Upper lobe of left lung (tissue), 6 donors: ENCODE measurements at regions not wholly inside any gene's neighbourhood (a gene's known extent, or its start where the extent isn't known, plus 50 kb on each side); places are given as distances from the start of the nearest gene placed in this dataset.

Experiments used
- ATAC-seq, 2 donors: fragments of 200-7000 bp; cut with Tn5 transposase; one replicate each; pipeline ENCODE4 v1.9.1; 2022; ENCODE audit warnings: mild to moderate bottlenecking in 2 of 2, moderate library complexity in 2 of 2; ENCODE audit not compliant: low FRiP score in 2 of 2
- DNase-seq, 2 donors: peaks; one replicate each; pipeline ENCODE4 v3.0.0-alpha.2; 2019 to 2020
- H3K27ac ChIP-seq, 4 donors: fragments of 200-600 bp; sonication (generic); one replicate each; pipeline ENCODE4 v1.5.1; 2016 to 2019
- H3K27me3 ChIP-seq, 4 donors: fragments of 200-600 bp; sonication (generic); one replicate each; pipeline ENCODE4 v1.5.1; 2017 to 2019
- H3K36me3 ChIP-seq, 4 donors: fragments of 200-600 bp; sonication (generic); one replicate each; pipeline ENCODE4 v1.5.1; 2016 to 2019
- H3K4me1 ChIP-seq, 4 donors: fragments of 200-600 bp; sonication (generic); one replicate each; pipeline ENCODE4 v1.5.1; 2018 to 2019
- H3K4me3 ChIP-seq, 4 donors: fragments of 200-600 bp; sonication (generic); one replicate each; pipeline ENCODE4 v1.5.1; 2017 to 2019; ENCODE audit warnings: mild to moderate bottlenecking in 2 of 4, moderate library complexity in 1 of 4
- H3K9me3 ChIP-seq, 4 donors: fragments of 200-600 bp; sonication (generic); one replicate each; pipeline ENCODE4 v1.5.1; 2018 to 2019
- EP300 ChIP-seq, 4 donors: sonication (generic); formaldehyde crosslinking; IDR thresholded peaks; one replicate each; pipeline ENCODE4 v1.5.1; 2017; ENCODE audit warnings: antibody characterized with exemption in 4 of 4, control low read depth in 2 of 4
- POLR2A ChIP-seq, 4 donors: fragments of 450-650 bp; IDR thresholded peaks; one replicate each; pipeline ENCODE4 v1.5.1; 2016 to 2017; ENCODE audit warnings: antibody characterized with exemption in 4 of 4, mild to moderate bottlenecking in 2 of 4
- POLR2AphosphoS5 ChIP-seq, 2 donors: sonication (generic); formaldehyde crosslinking; IDR thresholded peaks; one replicate each; pipeline ENCODE4 v1.5.1; 2017; ENCODE audit warnings: antibody characterized with exemption in 2 of 2
- WGBS, 2 donors: methylation state at CpG; one replicate each; pipeline ENCODE4 v1.1.5; 2017 to 2018; 5-methylcytosine and 5-hydroxymethylcytosine counted together
- TF ChIP-seq, protein P1 (sequence below), 6 experiments: fragments of 450-650 bp in 4 of 6; fragments of 200-600 bp in 2 of 6; sonication (generic) in 2 of 6; IDR thresholded peaks; one replicate each; pipeline ENCODE4 v1.5.1; 2016 to 2019; ENCODE audit warnings: antibody characterized with exemption in 6 of 6
- donor health status: DM: no; HTN: no; CAD: no; lungs with moderate emphysema.
- donor health status: DM: no; HTN: yes; CAD: no; lungs with severe emphysema.

DNA sequence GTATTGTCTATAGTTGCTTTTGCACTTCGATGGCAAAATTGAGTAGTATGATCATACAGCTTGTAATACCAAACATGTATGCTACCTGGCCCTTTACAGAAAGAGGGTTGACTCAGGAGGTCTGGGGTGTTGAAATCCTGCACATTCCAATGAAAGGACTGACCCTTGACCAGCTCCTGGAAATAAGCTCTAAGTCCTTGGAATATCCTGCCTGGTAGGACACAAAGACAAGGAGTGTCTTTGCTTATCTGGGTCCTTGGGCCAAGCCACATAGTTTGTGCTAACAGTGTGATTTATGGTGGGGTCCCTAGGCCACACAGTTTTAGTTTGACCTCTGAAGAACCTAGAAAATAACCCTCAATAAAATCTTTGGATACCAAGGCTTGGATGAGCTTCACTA is 89.3 kb upstream of the FTMT start:
- ATAC-seq (no peak), DNase-seq (no peak)
- WGBS, 2 donors: 72 to 90% methylated on average over 1 of the region's 1 CpG
- no peak overlapping the region for H3K4me3 ChIP-seq
- no peaks in the 10 kb centered on the region for H3K36me3 ChIP-seq
- no peaks in the 10 kb centered on the region for H3K9me3 ChIP-seq
- no peaks in the 10 kb centered on the region for H3K27me3 ChIP-seq
- TF ChIP-seq POLR2AphosphoS5 (IDR thresholded peaks at IDR 0.05) (no peak), EP300 (IDR thresholded peaks at IDR 0.05) (no peak), POLR2A (IDR thresholded peaks at IDR 0.05) (no peak)
- TF ChIP-seq, protein P1, sequence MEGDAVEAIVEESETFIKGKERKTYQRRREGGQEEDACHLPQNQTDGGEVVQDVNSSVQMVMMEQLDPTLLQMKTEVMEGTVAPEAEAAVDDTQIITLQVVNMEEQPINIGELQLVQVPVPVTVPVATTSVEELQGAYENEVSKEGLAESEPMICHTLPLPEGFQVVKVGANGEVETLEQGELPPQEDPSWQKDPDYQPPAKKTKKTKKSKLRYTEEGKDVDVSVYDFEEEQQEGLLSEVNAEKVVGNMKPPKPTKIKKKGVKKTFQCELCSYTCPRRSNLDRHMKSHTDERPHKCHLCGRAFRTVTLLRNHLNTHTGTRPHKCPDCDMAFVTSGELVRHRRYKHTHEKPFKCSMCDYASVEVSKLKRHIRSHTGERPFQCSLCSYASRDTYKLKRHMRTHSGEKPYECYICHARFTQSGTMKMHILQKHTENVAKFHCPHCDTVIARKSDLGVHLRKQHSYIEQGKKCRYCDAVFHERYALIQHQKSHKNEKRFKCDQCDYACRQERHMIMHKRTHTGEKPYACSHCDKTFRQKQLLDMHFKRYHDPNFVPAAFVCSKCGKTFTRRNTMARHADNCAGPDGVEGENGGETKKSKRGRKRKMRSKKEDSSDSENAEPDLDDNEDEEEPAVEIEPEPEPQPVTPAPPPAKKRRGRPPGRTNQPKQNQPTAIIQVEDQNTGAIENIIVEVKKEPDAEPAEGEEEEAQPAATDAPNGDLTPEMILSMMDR (IDR thresholded peaks at IDR 0.05): no peak
- no peaks in the 10 kb centered on the region for H3K4me1 ChIP-seq
- no peak overlapping the region for H3K27ac ChIP-seq

GRCh38 chr5:121763665-121764064 is 88.0 kb upstream of the FTMT start:
- DNase-seq (no peak), ATAC-seq (no peak)

DNA sequence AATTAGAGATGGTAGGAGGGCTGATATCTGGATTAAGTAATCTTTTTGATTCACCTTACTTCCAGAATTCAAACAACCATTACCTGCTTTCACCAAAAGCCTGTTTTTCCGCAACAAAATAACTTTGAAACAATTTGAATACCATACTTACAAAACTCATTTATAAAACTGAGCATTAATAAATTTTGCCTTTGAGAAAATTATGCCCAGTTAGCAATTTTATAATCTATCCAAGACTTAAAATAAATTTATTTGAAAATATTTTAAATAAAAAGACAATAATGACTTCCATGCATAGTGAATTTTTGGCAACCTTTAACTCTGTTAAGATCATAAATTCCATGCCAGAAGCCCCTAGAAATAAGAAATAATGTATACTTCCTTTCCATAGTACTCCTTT is 71.3 kb upstream of the FTMT start:
- Histone ChIP-seq H3K36me3 (no peaks in the 10 kb centered on the region), H3K4me1 (no peaks in the 10 kb centered on the region), H3K27ac (no peak overlapping the region), H3K9me3 (no peaks in the 10 kb centered on the region), H3K27me3 (no peaks in the 10 kb centered on the region), H3K4me3 (no peak overlapping the region)
- 89 to 94% methylated on average over 1 of the region's 1 CpG for WGBS, 2 donors
- ATAC-seq (no peak), DNase-seq (no peak)
- TF ChIP-seq POLR2AphosphoS5 (IDR thresholded peaks at IDR 0.05) (no peak), EP300 (IDR thresholded peaks at IDR 0.05) (no peak), POLR2A (IDR thresholded peaks at IDR 0.05) (no peak)
- TF ChIP-seq, protein P1 (IDR thresholded peaks at IDR 0.05): no peak

More at GRCh38 chr5:121763665-121764064, 88.0 kb upstream of the FTMT start:
- WGBS, 2 donors: 62 to 66% methylated on average over 2 of the region's 2 CpGs
- no peak overlapping the region for H3K27ac ChIP-seq
- no peak for TF ChIP-seq EP300 (IDR thresholded peaks at IDR 0.05)
- no peak for TF ChIP-seq POLR2AphosphoS5 (IDR thresholded peaks at IDR 0.05)
- TF ChIP-seq, protein P1 (IDR thresholded peaks at IDR 0.05): no peak
- no peak for TF ChIP-seq POLR2A (IDR thresholded peaks at IDR 0.05)
- H3K9me3 ChIP-seq: no peaks in the 10 kb centered on the region
- no peak overlapping the region for H3K4me3 ChIP-seq
- H3K4me1 ChIP-seq: no peaks in the 10 kb centered on the region
- H3K27me3 ChIP-seq: no peaks in the 10 kb centered on the region
- H3K36me3 ChIP-seq: no peaks in the 10 kb centered on the region

GRCh38 chr5:121783700-121784099 is 68.0 kb upstream of the FTMT start:
- Histone ChIP-seq H3K27ac (no peak overlapping the region), H3K9me3 (no peaks in the 10 kb centered on the region), H3K27me3 (no peaks in the 10 kb centered on the region), H3K4me1 (no peaks in the 10 kb centered on the region), H3K36me3 (no peaks in the 10 kb centered on the region), H3K4me3 (no peak overlapping the region)
- TF ChIP-seq POLR2AphosphoS5 (IDR thresholded peaks at IDR 0.05) (no peak), POLR2A (IDR thresholded peaks at IDR 0.05) (no peak)
- ATAC-seq (no peak), DNase-seq (no peak)
- 72 to 80% methylated on average over 3 of the region's 3 CpGs for WGBS, 2 donors

DNA sequence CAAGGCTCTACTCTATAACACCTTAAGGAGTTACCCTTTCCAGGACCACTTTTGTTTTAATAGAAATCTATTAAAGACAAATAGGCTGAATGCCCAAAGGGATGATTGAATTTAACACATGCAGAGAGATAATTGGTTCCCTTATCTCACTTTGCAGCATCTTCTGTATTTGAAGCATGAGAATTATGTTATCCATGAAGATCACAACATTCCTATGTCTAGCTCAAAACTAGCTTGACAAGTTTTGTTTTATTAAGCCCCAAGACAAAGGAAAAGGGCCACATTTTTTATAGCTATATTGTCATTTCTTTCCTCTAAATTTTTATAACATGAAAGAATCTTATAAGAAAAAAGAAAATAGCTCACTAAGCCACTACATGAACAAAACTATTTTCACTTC is 57.9 kb upstream of the FTMT start:
- Histone ChIP-seq H3K9me3 (no peaks in the 10 kb centered on the region), H3K36me3 (no peaks in the 10 kb centered on the region), H3K27ac (no peak overlapping the region), H3K27me3 (no peaks in the 10 kb centered on the region), H3K4me1 (no peaks in the 10 kb centered on the region), H3K4me3 (no peak overlapping the region)
- no peak for ATAC-seq
- TF ChIP-seq, protein P1 (IDR thresholded peaks at IDR 0.05): no peak
- no peak for TF ChIP-seq POLR2AphosphoS5 (IDR thresholded peaks at IDR 0.05)
- TF ChIP-seq POLR2A (IDR thresholded peaks at IDR 0.05): no peak
- TF ChIP-seq EP300 (IDR thresholded peaks at IDR 0.05): no peak
- no peak for DNase-seq
